B cell (primary cell): ENCODE measurements at regions not wholly inside any gene's neighbourhood (a gene's known extent, or its start where the extent isn't known, plus 50 kb on each side); places are given as distances from the start of the nearest gene placed in this dataset.

ENCODE experiments used
- ATAC-seq: fragments of 200-7000 bp; cut with Tn5 transposase; one replicate; pipeline ENCODE4 v1.10.0; 2021; ENCODE audit warnings: low read depth, mild to moderate bottlenecking, moderate number of reproducible peaks, moderate library complexity
- CTCF ChIA-PET: fragments of 350-600 bp; sonication (Branson Sonifier 250); formaldehyde crosslinking; loops from one replicate; lab custom pipeline; 2021; ENCODE audit warnings: antibody characterized with exemption, inconsistent platforms; lab: Charles Lee
- POLR2A ChIA-PET: fragments of 350-600 bp; sonication (Branson Sonifier 250); formaldehyde crosslinking; loops from one replicate; lab custom pipeline; 2021; ENCODE audit warnings: antibody characterized with exemption; lab: Charles Lee
- DNase-seq: peaks from one replicate; pipeline ENCODE4 v3.0.0; 2013
- H2AFZ ChIP-seq: 2 replicates; pipeline ENCODE4 v1.6.1; 2012; ENCODE audit warnings: mild to moderate bottlenecking, low read depth, low read length; ENCODE audit not compliant: insufficient read depth, poor library complexity, severe bottlenecking
- H3K27ac ChIP-seq, 2 donors: 1 replicate in 1 of 2; 2 replicates in 1 of 2; pipeline ENCODE4 v1.5.1; 2012 to 2013; ENCODE audit warnings: low read length in 2 of 2, mild to moderate bottlenecking in 2 of 2, moderate library complexity in 1 of 2
- H3K27me3 ChIP-seq, 4 experiments: fragments of 200-600 bp in 1 of 4; sonication (generic) in 1 of 4; replicated peaks in 1 of 4; 1 replicate in 2 of 4; 2 replicates in 2 of 4; pipeline versions ENCODE4 v1.6.1 to v1.7.0; 2013 to 2016; ENCODE audit warnings: low read length in 3 of 4, mild to moderate bottlenecking in 2 of 4, mixed read lengths in 1 of 4, moderate library complexity in 1 of 4; ENCODE audit not compliant: insufficient read depth in 4 of 4, control insufficient read depth in 3 of 4; ENCODE audit errors: control extremely low read depth in 1 of 4
- H3K36me3 ChIP-seq, 2 experiments: replicated peaks in 1 of 2; 1 replicate in 1 of 2; 2 replicates in 1 of 2; pipeline versions ENCODE4 v1.6.1 to v1.7.1; 2013; ENCODE audit warnings: low read length in 1 of 2; ENCODE audit not compliant: insufficient read depth in 2 of 2, control insufficient read depth in 1 of 2; ENCODE audit errors: control extremely low read depth in 1 of 2, extremely low read depth in 1 of 2
- H3K4me1 ChIP-seq, 2 donors: fragments of 200-600 bp in 1 of 2; sonication (generic) in 1 of 2; 1 replicate in 1 of 2; 2 replicates in 1 of 2; pipeline versions ENCODE4 v1.5.1 to v1.6.1; 2013 to 2017; ENCODE audit warnings: low read length in 2 of 2; ENCODE audit not compliant: control insufficient read depth in 2 of 2, insufficient read depth in 2 of 2
- H3K4me2 ChIP-seq: replicated peaks from 2 replicates; pipeline ENCODE3; 2012; ENCODE audit warnings: mild to moderate bottlenecking, low read depth, low read length; ENCODE audit not compliant: poor library complexity, severe bottlenecking
- H3K4me3 ChIP-seq, 5 experiments: fragments of 200-600 bp in 1 of 5; sonication (generic) in 1 of 5; 1 replicate in 3 of 5; 2 replicates in 2 of 5; pipeline versions ENCODE4 v1.5.1 to v1.7.0; 2011 to 2016; ENCODE audit warnings: low read length in 4 of 5, mild to moderate bottlenecking in 4 of 5, low read depth in 2 of 5, control low read depth in 1 of 5, moderate library complexity in 1 of 5; ENCODE audit not compliant: insufficient read depth in 1 of 5; ENCODE audit errors: control extremely low read depth in 1 of 5, extremely low read depth in 1 of 5
- H3K79me2 ChIP-seq: fragments of 200-600 bp; sonication (generic); one replicate; pipeline ENCODE4 v1.6.0; 2016; ENCODE audit warnings: low read length; ENCODE audit not compliant: control insufficient read depth, insufficient read depth
- H3K9ac ChIP-seq: fragments of 200-600 bp; sonication (generic); 2 replicates; pipeline ENCODE4 v1.6.1; 2017; ENCODE audit warnings: mild to moderate bottlenecking, low read length, moderate library complexity
- H3K9me3 ChIP-seq, 3 donors: one replicate each; pipeline versions ENCODE4 v1.6.1 to v1.7.1; 2013; ENCODE audit warnings: low read length in 2 of 3; ENCODE audit not compliant: control insufficient read depth in 2 of 3, insufficient read depth in 1 of 3; ENCODE audit errors: control extremely low read depth in 1 of 3
- H4K20me1 ChIP-seq: 2 replicates; pipeline ENCODE4 v1.6.0; 2012; ENCODE audit warnings: mild to moderate bottlenecking, low read length; ENCODE audit not compliant: insufficient read depth, control insufficient read depth, poor library complexity, severe bottlenecking
- H3K27ac Mint-ChIP-seq: one replicate; pipeline ENCODE4 v1.8.0; 2021; ENCODE audit warnings: mixed read lengths
- H3K27me3 Mint-ChIP-seq: one replicate; pipeline ENCODE4 v1.8.0; 2021; ENCODE audit warnings: mixed read lengths
- H3K4me1 Mint-ChIP-seq: one replicate; pipeline ENCODE4 v1.8.0; 2021; ENCODE audit warnings: mixed read lengths
- H3K4me3 Mint-ChIP-seq: one replicate; pipeline ENCODE4 v1.8.0; 2021; ENCODE audit warnings: mixed read lengths
- H3K9me3 Mint-ChIP-seq: one replicate; pipeline ENCODE4 v1.8.0; 2022; ENCODE audit warnings: mixed read lengths; ENCODE audit not compliant: insufficient read depth
- EZH2 ChIP-seq: IDR thresholded peaks from 2 replicates; pipeline ENCODE4 v1.6.1; 2012; ENCODE audit warnings: borderline replicate concordance, low read depth, mild to moderate bottlenecking, moderate library complexity, low read length; ENCODE audit not compliant: insufficient read depth, poor library complexity, severe bottlenecking
- WGBS: methylation state at CpG from one replicate; pipeline ENCODE4 v1.1.5; 2013; ENCODE audit warnings: missing lambda C conversion rate; ENCODE audit not compliant: insufficient coverage; 5-methylcytosine and 5-hydroxymethylcytosine counted together
- intact Hi-C: fragments of 100-400 bp; cut with micrococcal nuclease; formaldehyde crosslinking; loops from one replicate; pipeline ENCODE4 v1.10.0; 2022
- TF ChIP-seq, protein P1 (sequence below): fragments of 200-600 bp; IDR thresholded peaks from one replicate; pipeline ENCODE4 v1.8.0; 2022; ENCODE audit warnings: antibody characterized with exemption, mild to moderate bottlenecking

DNA sequence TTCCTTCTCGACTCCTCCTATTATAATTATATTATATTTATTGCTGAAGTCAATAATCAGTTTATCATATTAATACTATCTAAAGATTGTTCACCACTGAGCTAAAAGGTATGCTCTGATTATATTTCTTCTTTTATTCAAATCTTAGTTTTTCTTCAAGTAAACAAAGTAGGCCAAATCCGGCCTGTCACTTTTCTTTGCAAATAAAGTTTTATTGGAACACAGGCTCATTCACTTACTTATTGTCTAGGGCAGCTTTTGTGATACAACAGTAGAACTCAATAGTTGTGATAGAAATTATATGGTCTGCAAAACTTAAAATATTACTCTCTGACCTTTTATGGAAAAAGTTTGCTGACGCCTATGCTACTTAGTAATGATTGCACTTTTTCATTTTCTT lies 92.4 kb upstream of the DNAJC19 start:
- Histone ChIP-seq H3K4me3 (no peak overlapping the region), H3K79me2 (no peaks in the 10 kb centered on the region), H4K20me1 (no peaks in the 10 kb centered on the region), H3K27me3 (no peaks in the 10 kb centered on the region), H3K36me3 (no peaks in the 10 kb centered on the region), H3K9me3 (no peaks in the 10 kb centered on the region), H3K27ac (no peak overlapping the region), H3K4me2 (no peak overlapping the region), H2AFZ (no peak overlapping the region), H3K9ac (no peak overlapping the region), H3K4me1 (no peaks in the 10 kb centered on the region)
- ChIA-PET POLR2A (no interaction called here), CTCF (no interaction called here)
- Mint-ChIP-seq H3K27ac (no peak overlapping the region), H3K4me3 (no peak overlapping the region), H3K27me3 (peaks cover 4% of the 10 kb centered on the region), H3K4me1 (no peaks in the 10 kb centered on the region), H3K9me3 (no peaks in the 10 kb centered on the region)
- no CpG with 5 or more reads among the region's 3 CpGs for WGBS
- DNase-seq: no peak
- TF ChIP-seq, protein P1, sequence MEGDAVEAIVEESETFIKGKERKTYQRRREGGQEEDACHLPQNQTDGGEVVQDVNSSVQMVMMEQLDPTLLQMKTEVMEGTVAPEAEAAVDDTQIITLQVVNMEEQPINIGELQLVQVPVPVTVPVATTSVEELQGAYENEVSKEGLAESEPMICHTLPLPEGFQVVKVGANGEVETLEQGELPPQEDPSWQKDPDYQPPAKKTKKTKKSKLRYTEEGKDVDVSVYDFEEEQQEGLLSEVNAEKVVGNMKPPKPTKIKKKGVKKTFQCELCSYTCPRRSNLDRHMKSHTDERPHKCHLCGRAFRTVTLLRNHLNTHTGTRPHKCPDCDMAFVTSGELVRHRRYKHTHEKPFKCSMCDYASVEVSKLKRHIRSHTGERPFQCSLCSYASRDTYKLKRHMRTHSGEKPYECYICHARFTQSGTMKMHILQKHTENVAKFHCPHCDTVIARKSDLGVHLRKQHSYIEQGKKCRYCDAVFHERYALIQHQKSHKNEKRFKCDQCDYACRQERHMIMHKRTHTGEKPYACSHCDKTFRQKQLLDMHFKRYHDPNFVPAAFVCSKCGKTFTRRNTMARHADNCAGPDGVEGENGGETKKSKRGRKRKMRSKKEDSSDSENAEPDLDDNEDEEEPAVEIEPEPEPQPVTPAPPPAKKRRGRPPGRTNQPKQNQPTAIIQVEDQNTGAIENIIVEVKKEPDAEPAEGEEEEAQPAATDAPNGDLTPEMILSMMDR: no peak
- TF ChIP-seq EZH2: no peak
- no peak for ATAC-seq
- intact Hi-C loops: no loop called here

DNA sequence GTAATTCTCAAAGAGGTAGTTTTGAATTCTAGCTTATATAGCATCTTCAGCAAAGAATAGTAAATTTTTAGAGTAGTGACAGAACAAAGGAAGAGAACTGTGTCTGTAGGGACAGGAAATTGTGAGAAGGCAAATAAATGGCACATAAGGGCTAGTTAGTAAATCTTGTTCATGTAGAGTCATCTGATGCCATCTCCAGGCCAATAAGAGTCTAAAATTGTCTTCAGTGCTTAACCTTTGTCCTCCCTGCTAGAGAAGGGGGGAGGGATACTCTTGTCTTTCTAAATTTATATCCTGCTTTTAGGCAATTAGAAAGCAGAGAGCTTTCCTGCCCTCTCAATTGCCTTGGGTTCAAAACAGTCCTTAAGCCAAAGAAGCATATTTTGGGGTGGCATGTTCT lies 87.0 kb upstream of the DNAJC19 start:
- H3K27me3 Mint-ChIP-seq: peaks cover 4% of the 10 kb centered on the region
- intact Hi-C loops: no loop called here
- H3K9me3 Mint-ChIP-seq: peaks cover 12% of the 10 kb centered on the region
- Histone ChIP-seq H3K4me3 (no peak overlapping the region), H3K79me2 (no peaks in the 10 kb centered on the region), H3K36me3 (no peaks in the 10 kb centered on the region), H3K9ac (no peak overlapping the region), H3K27me3 (no peaks in the 10 kb centered on the region), H3K4me1 (no peaks in the 10 kb centered on the region), H4K20me1 (no peaks in the 10 kb centered on the region), H3K4me2 (no peak overlapping the region), H3K27ac (no peak overlapping the region), H3K9me3 (peaks cover 0 to 11% (median 0%) of the 10 kb centered on the region in 3 donors), H2AFZ (no peak overlapping the region)
- DNase-seq (no peak), ATAC-seq (no peak)
- H3K4me3 Mint-ChIP-seq: no peak overlapping the region
- ChIA-PET POLR2A (no interaction called here), CTCF (no interaction called here)
- TF ChIP-seq EZH2: no peak
- TF ChIP-seq, protein P1: no peak
- H3K4me1 Mint-ChIP-seq: no peaks in the 10 kb centered on the region
- no peak overlapping the region for H3K27ac Mint-ChIP-seq
